ENCODE measurements at regions not wholly inside any gene's neighbourhood (a gene's known extent, or its start where the extent isn't known, plus 50 kb on each side); places are given as distances from the start of the nearest gene placed in this dataset.

DNA sequence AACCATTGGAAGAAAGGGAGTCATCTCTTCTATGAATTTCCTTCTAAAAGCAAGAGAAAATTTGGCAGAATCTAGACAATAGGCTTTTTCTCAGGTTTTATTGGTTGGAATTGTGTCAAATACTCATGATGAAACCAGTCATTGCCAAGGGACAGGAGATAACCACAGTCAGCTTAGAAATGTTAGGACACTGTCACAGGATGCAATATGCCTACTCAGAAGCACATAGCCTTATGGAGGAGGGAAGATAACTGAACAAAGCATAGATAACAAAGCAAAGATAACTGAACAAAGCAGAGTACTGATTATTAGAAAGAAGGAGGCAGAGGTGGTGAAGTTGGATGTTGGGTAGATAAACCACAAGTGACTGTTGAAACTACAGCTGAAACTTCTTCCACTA lies 303.5 kb upstream of the PDGFD start:
- TF ChIP-seq, protein P1, sequence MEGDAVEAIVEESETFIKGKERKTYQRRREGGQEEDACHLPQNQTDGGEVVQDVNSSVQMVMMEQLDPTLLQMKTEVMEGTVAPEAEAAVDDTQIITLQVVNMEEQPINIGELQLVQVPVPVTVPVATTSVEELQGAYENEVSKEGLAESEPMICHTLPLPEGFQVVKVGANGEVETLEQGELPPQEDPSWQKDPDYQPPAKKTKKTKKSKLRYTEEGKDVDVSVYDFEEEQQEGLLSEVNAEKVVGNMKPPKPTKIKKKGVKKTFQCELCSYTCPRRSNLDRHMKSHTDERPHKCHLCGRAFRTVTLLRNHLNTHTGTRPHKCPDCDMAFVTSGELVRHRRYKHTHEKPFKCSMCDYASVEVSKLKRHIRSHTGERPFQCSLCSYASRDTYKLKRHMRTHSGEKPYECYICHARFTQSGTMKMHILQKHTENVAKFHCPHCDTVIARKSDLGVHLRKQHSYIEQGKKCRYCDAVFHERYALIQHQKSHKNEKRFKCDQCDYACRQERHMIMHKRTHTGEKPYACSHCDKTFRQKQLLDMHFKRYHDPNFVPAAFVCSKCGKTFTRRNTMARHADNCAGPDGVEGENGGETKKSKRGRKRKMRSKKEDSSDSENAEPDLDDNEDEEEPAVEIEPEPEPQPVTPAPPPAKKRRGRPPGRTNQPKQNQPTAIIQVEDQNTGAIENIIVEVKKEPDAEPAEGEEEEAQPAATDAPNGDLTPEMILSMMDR (IDR thresholded peaks at IDR 0.05): no peak
- TF ChIP-seq POLR2A (IDR thresholded peaks at IDR 0.05): no peak

Measured in ovary (tissue), 3 donors.